Hematopoietic multipotent progenitor cell treated with erythropoietin and hydrocortisone succinate and interleukin-3 and kit ligand, for 15 days (in vitro differentiated cells): ENCODE measurements at regions not wholly inside any gene's neighbourhood (a gene's known extent, or its start where the extent isn't known, plus 50 kb on each side); places are given as distances from the start of the nearest gene placed in this dataset.

Experiments used
- DNase-seq: peaks from one replicate; pipeline ENCODE4 v3.0.0-alpha.2; 2015; ENCODE audit warnings: low spot score

- DNase-seq = no peak
Measured at GRCh38 chr5:118040496-118040895, 947.9 kb downstream of the DTWD2 start.

GRCh38 chr5:118033686-118034338, 954.5 kb downstream of the DTWD2 start:
- DNase-seq = no peak

GRCh38 chr5:118029807-118030206, 958.5 kb downstream of the DTWD2 start:
- DNase-seq = no peak

GRCh38 chr5:118022062-118022461, 966.3 kb downstream of the DTWD2 start:
- DNase-seq = no peak

- no peak for DNase-seq
Measured at GRCh38 chr5:118017536-118017935, 970.8 kb downstream of the DTWD2 start.

GRCh38 chr5:118016396-118016795, 972.0 kb downstream of the DTWD2 start:
- no peak for DNase-seq

GRCh38 chr5:118015511-118015910, 972.8 kb downstream of the DTWD2 start:
- DNase-seq = no peak

GRCh38 chr5:118009741-118010297, 978.5 kb downstream of the DTWD2 start:
- DNase-seq = no peak

- no peak for DNase-seq
Measured at GRCh38 chr5:118008779-118009178, 979.6 kb downstream of the DTWD2 start.

GRCh38 chr5:118007262-118007661, 981.1 kb downstream of the DTWD2 start:
- no peak for DNase-seq

GRCh38 chr5:118006219-118006618, 982.1 kb downstream of the DTWD2 start:
- no peak for DNase-seq

GRCh38 chr5:117999939-118000549, 988.3 kb downstream of the DTWD2 start:
- DNase-seq = no peak

- no peak for DNase-seq
Measured at GRCh38 chr5:117982691-117983090, 1005.7 kb downstream of the DTWD2 start.

GRCh38 chr5:117973785-117974184, 1014.6 kb downstream of the DTWD2 start:
- no peak for DNase-seq

GRCh38 chr5:117955831-117956230, 1032.5 kb downstream of the DTWD2 start:
- no peak for DNase-seq

- DNase-seq = no peak
Measured at GRCh38 chr5:117954331-117954730, 1034.0 kb downstream of the DTWD2 start.

GRCh38 chr5:117953272-117953671, 1035.1 kb downstream of the DTWD2 start:
- no peak for DNase-seq

- no peak for DNase-seq
Measured at GRCh38 chr5:117947836-117948235, 1040.5 kb downstream of the DTWD2 start.

- DNase-seq = no peak
Measured at GRCh38 chr5:117947121-117947520, 1041.2 kb downstream of the DTWD2 start.

GRCh38 chr5:117945258-117945657, 1043.1 kb downstream of the DTWD2 start:
- no peak for DNase-seq

- DNase-seq = no peak
Measured at GRCh38 chr5:117943541-117943940, 1044.8 kb downstream of the DTWD2 start.

- DNase-seq = no peak
Measured at GRCh38 chr5:117942861-117943519, 1045.4 kb downstream of the DTWD2 start.

- DNase-seq = no peak
Measured at GRCh38 chr5:117893211-117893610, 1095.1 kb downstream of the DTWD2 start.
